GM19438 (cell line): ENCODE measurements at regions not wholly inside any gene's neighbourhood (a gene's known extent, or its start where the extent isn't known, plus 50 kb on each side); places are given as distances from the start of the nearest gene placed in this dataset.
"Not testable (repeated sequence)": the region's sequence is repeated elsewhere in the genome, so short reads cannot be mapped to it uniquely, and the experiment has no call there.

Experiments used
- ATAC-seq: cut with Tn5 transposase; IDR thresholded peaks from one replicate; pipeline ENCODE4 v1.9.1; 2021; ENCODE audit warnings: low read depth; ENCODE audit not compliant: unreplicated experiment

GRCh38 chr3:75305901-75306300 lies 358.2 kb upstream of the FRG2C start:
- ATAC-seq, result no peak

- ATAC-seq, result not testable (repeated sequence)
Observed at GRCh38 chr3:75311306-75311705, 352.8 kb upstream of the FRG2C start.

- not testable (repeated sequence) for ATAC-seq
Observed at GRCh38 chr3:75312469-75312868, 351.7 kb upstream of the FRG2C start.

GRCh38 chr3:75319776-75320175 lies 344.4 kb upstream of the FRG2C start:
- ATAC-seq, result not testable (repeated sequence)

GRCh38 chr3:75320369-75320768 lies 343.8 kb upstream of the FRG2C start:
- ATAC-seq, result no peak

GRCh38 chr3:75321060-75321459 lies 343.1 kb upstream of the FRG2C start:
- no peak for ATAC-seq

- ATAC-seq, result not testable (repeated sequence)
Observed at GRCh38 chr3:75323936-75324335, 340.2 kb upstream of the FRG2C start.

GRCh38 chr3:75325716-75326115 lies 338.4 kb upstream of the FRG2C start:
- no peak for ATAC-seq

GRCh38 chr3:75327453-75327852 lies 336.7 kb upstream of the FRG2C start:
- no peak for ATAC-seq

GRCh38 chr3:75329476-75330097 lies 334.5 kb upstream of the FRG2C start:
- no peak for ATAC-seq

- ATAC-seq, result not testable (repeated sequence)
Observed at GRCh38 chr3:75330446-75330845, 333.7 kb upstream of the FRG2C start.

GRCh38 chr3:75332090-75332489 lies 332.0 kb upstream of the FRG2C start:
- not testable (repeated sequence) for ATAC-seq

GRCh38 chr3:75332794-75333193 lies 331.3 kb upstream of the FRG2C start:
- no peak for ATAC-seq

- ATAC-seq, result no peak
Observed at GRCh38 chr3:75334299-75334698, 329.8 kb upstream of the FRG2C start.

GRCh38 chr3:75337226-75337900 lies 326.8 kb upstream of the FRG2C start:
- ATAC-seq, result no peak

- no peak for ATAC-seq
Observed at GRCh38 chr3:75338342-75338741, 325.8 kb upstream of the FRG2C start.

GRCh38 chr3:75341324-75342067 lies 322.6 kb upstream of the FRG2C start:
- no peak for ATAC-seq

GRCh38 chr3:75342425-75342824 lies 321.7 kb upstream of the FRG2C start:
- no peak for ATAC-seq

GRCh38 chr3:75350536-75350935 lies 313.6 kb upstream of the FRG2C start:
- ATAC-seq, result not testable (repeated sequence)

GRCh38 chr3:75362086-75362784 lies 301.9 kb upstream of the FRG2C start:
- ATAC-seq, result not testable (repeated sequence)

- not testable (repeated sequence) for ATAC-seq
Observed at GRCh38 chr3:75372964-75373363, 291.2 kb upstream of the FRG2C start.
